HG03108 (cell line): ENCODE measurements at regions not wholly inside any gene's neighbourhood (a gene's known extent, or its start where the extent isn't known, plus 50 kb on each side); places are given as distances from the start of the nearest gene placed in this dataset.
"Not testable (repeated sequence)": the region's sequence is repeated elsewhere in the genome, so short reads cannot be mapped to it uniquely, and the experiment has no call there.

Source experiments
- ATAC-seq: cut with Tn5 transposase; IDR thresholded peaks from one replicate; pipeline ENCODE4 v1.9.1; 2021; ENCODE audit warnings: moderate library complexity; ENCODE audit not compliant: unreplicated experiment

GRCh38 chr5:118491351-118491750 is 497.0 kb downstream of the DTWD2 start:
- no peak for ATAC-seq

GRCh38 chr5:118486647-118487225 is 501.6 kb downstream of the DTWD2 start:
- ATAC-seq, result no peak

GRCh38 chr5:118479285-118479684 is 509.1 kb downstream of the DTWD2 start:
- ATAC-seq, result no peak

GRCh38 chr5:118478852-118479251 is 509.5 kb downstream of the DTWD2 start:
- no peak for ATAC-seq

GRCh38 chr5:118468085-118468484 is 520.3 kb downstream of the DTWD2 start:
- ATAC-seq, result no peak

GRCh38 chr5:118467103-118467502 is 521.2 kb downstream of the DTWD2 start:
- no peak for ATAC-seq

GRCh38 chr5:118466418-118466817 is 521.9 kb downstream of the DTWD2 start:
- ATAC-seq, result no peak

- not testable (repeated sequence) for ATAC-seq
Observed at GRCh38 chr5:118462276-118462675, 526.1 kb downstream of the DTWD2 start.

GRCh38 chr5:118461436-118461835 is 526.9 kb downstream of the DTWD2 start:
- ATAC-seq, result no peak

- no peak for ATAC-seq
Observed at GRCh38 chr5:118459490-118459889, 528.9 kb downstream of the DTWD2 start.

GRCh38 chr5:118456085-118456484 is 532.3 kb downstream of the DTWD2 start:
- no peak for ATAC-seq

GRCh38 chr5:118451697-118452247 is 536.6 kb downstream of the DTWD2 start:
- ATAC-seq, result no peak

- no peak for ATAC-seq
Observed at GRCh38 chr5:118450554-118451332, 537.6 kb downstream of the DTWD2 start.

- no peak for ATAC-seq
Observed at GRCh38 chr5:118447350-118447749, 541.0 kb downstream of the DTWD2 start.

- no peak for ATAC-seq
Observed at GRCh38 chr5:118441956-118442355, 546.4 kb downstream of the DTWD2 start.

- no peak for ATAC-seq
Observed at GRCh38 chr5:118441034-118441433, 547.3 kb downstream of the DTWD2 start.

GRCh38 chr5:118440496-118440895 is 547.9 kb downstream of the DTWD2 start:
- no peak for ATAC-seq

GRCh38 chr5:118439831-118440230 is 548.5 kb downstream of the DTWD2 start:
- ATAC-seq, result no peak

GRCh38 chr5:118435131-118435530 is 553.2 kb downstream of the DTWD2 start:
- ATAC-seq, result no peak

- ATAC-seq, result no peak
Observed at GRCh38 chr5:118434522-118434921, 553.8 kb downstream of the DTWD2 start.

- ATAC-seq, result no peak
Observed at GRCh38 chr5:118430076-118430475, 558.3 kb downstream of the DTWD2 start.

GRCh38 chr5:118407958-118408357 is 580.4 kb downstream of the DTWD2 start:
- no peak for ATAC-seq
